Upper lobe of left lung (tissue), 6 donors: ENCODE measurements at regions not wholly inside any gene's neighbourhood (a gene's known extent, or its start where the extent isn't known, plus 50 kb on each side); places are given as distances from the start of the nearest gene placed in this dataset.

Experiments
- ATAC-seq, 2 donors: fragments of 200-7000 bp; cut with Tn5 transposase; one replicate each; pipeline ENCODE4 v1.9.1; 2022; ENCODE audit warnings: mild to moderate bottlenecking in 2 of 2, moderate library complexity in 2 of 2; ENCODE audit not compliant: low FRiP score in 2 of 2
- DNase-seq, 2 donors: peaks; one replicate each; pipeline ENCODE4 v3.0.0-alpha.2; 2019 to 2020
- H3K27ac ChIP-seq, 4 donors: fragments of 200-600 bp; sonication (generic); one replicate each; pipeline ENCODE4 v1.5.1; 2016 to 2019
- H3K27me3 ChIP-seq, 4 donors: fragments of 200-600 bp; sonication (generic); one replicate each; pipeline ENCODE4 v1.5.1; 2017 to 2019
- H3K36me3 ChIP-seq, 4 donors: fragments of 200-600 bp; sonication (generic); one replicate each; pipeline ENCODE4 v1.5.1; 2016 to 2019
- H3K4me1 ChIP-seq, 4 donors: fragments of 200-600 bp; sonication (generic); one replicate each; pipeline ENCODE4 v1.5.1; 2018 to 2019
- H3K4me3 ChIP-seq, 4 donors: fragments of 200-600 bp; sonication (generic); one replicate each; pipeline ENCODE4 v1.5.1; 2017 to 2019; ENCODE audit warnings: mild to moderate bottlenecking in 2 of 4, moderate library complexity in 1 of 4
- H3K9me3 ChIP-seq, 4 donors: fragments of 200-600 bp; sonication (generic); one replicate each; pipeline ENCODE4 v1.5.1; 2018 to 2019
- CTCF ChIP-seq, 6 experiments: fragments of 450-650 bp in 4 of 6; fragments of 200-600 bp in 2 of 6; sonication (generic) in 2 of 6; IDR thresholded peaks; one replicate each; pipeline ENCODE4 v1.5.1; 2016 to 2019; ENCODE audit warnings: antibody characterized with exemption in 6 of 6
- EP300 ChIP-seq, 4 donors: sonication (generic); formaldehyde crosslinking; IDR thresholded peaks; one replicate each; pipeline ENCODE4 v1.5.1; 2017; ENCODE audit warnings: antibody characterized with exemption in 4 of 4, control low read depth in 2 of 4
- POLR2A ChIP-seq, 4 donors: fragments of 450-650 bp; IDR thresholded peaks; one replicate each; pipeline ENCODE4 v1.5.1; 2016 to 2017; ENCODE audit warnings: antibody characterized with exemption in 4 of 4, mild to moderate bottlenecking in 2 of 4
- POLR2AphosphoS5 ChIP-seq, 2 donors: sonication (generic); formaldehyde crosslinking; IDR thresholded peaks; one replicate each; pipeline ENCODE4 v1.5.1; 2017; ENCODE audit warnings: antibody characterized with exemption in 2 of 2
- WGBS, 2 donors: methylation state at CpG; one replicate each; pipeline ENCODE4 v1.1.5; 2017 to 2018; 5-methylcytosine and 5-hydroxymethylcytosine counted together
- donor health status: DM: no; HTN: no; CAD: no; lungs with moderate emphysema.
- donor health status: DM: no; HTN: yes; CAD: no; lungs with severe emphysema.

GRCh38 chr9:95644377-95644776 lies 127.6 kb upstream of the PTCH1 start:
- WGBS, 2 donors, result 51 to 65% methylated on average over 2 of the region's 2 CpGs
- DNase-seq (no peak), ATAC-seq (no peak)
- Histone ChIP-seq H3K4me1 (no peaks in the 10 kb centered on the region), H3K27me3 (no peaks in the 10 kb centered on the region), H3K4me3 (no peak overlapping the region), H3K9me3 (no peaks in the 10 kb centered on the region), H3K27ac (no peak overlapping the region), H3K36me3 (no peaks in the 10 kb centered on the region)
- TF ChIP-seq POLR2A (IDR thresholded peaks at IDR 0.05) (no peak), EP300 (IDR thresholded peaks at IDR 0.05) (no peak), CTCF (IDR thresholded peaks at IDR 0.05) (no peak)

- no peak for DNase-seq
- no peaks in the 10 kb centered on the region for H3K27me3 ChIP-seq
- no peaks in the 10 kb centered on the region for H3K36me3 ChIP-seq
- H3K4me3 ChIP-seq, result no peak overlapping the region
- H3K9me3 ChIP-seq, result no peaks in the 10 kb centered on the region
- H3K4me1 ChIP-seq, result no peaks in the 10 kb centered on the region
- ATAC-seq, result no peak
- WGBS, 2 donors, result 77 to 86% methylated on average over 4 of the region's 4 CpGs
- no peak overlapping the region for H3K27ac ChIP-seq
- TF ChIP-seq POLR2A (IDR thresholded peaks at IDR 0.05), result no peak
- no peak for TF ChIP-seq CTCF (IDR thresholded peaks at IDR 0.05)
- TF ChIP-seq EP300 (IDR thresholded peaks at IDR 0.05), result no peak
- TF ChIP-seq POLR2AphosphoS5 (IDR thresholded peaks at IDR 0.05), result no peak
Observed at GRCh38 chr9:95643619-95644018, 126.8 kb upstream of the PTCH1 start.

GRCh38 chr9:95642189-95642588 lies 125.4 kb upstream of the PTCH1 start:
- Histone ChIP-seq H3K4me3 (no peak overlapping the region), H3K27ac (no peak overlapping the region), H3K27me3 (no peaks in the 10 kb centered on the region), H3K36me3 (no peaks in the 10 kb centered on the region), H3K4me1 (no peaks in the 10 kb centered on the region), H3K9me3 (peaks cover 0 to 3% (median 0%) of the 10 kb centered on the region in 4 donors)
- ATAC-seq (no peak), DNase-seq (no peak)
- TF ChIP-seq CTCF (IDR thresholded peaks at IDR 0.05) (no peak), POLR2A (IDR thresholded peaks at IDR 0.05) (no peak), EP300 (IDR thresholded peaks at IDR 0.05) (no peak), POLR2AphosphoS5 (IDR thresholded peaks at IDR 0.05) (no peak)

GRCh38 chr9:95641586-95641985 lies 124.8 kb upstream of the PTCH1 start:
- Histone ChIP-seq H3K27me3 (no peaks in the 10 kb centered on the region), H3K9me3 (peaks cover 0 to 3% (median 0%) of the 10 kb centered on the region in 4 donors), H3K4me3 (no peak overlapping the region), H3K27ac (no peak overlapping the region), H3K36me3 (no peaks in the 10 kb centered on the region), H3K4me1 (no peaks in the 10 kb centered on the region)
- TF ChIP-seq POLR2AphosphoS5 (IDR thresholded peaks at IDR 0.05) (no peak), CTCF (IDR thresholded peaks at IDR 0.05) (no peak), EP300 (IDR thresholded peaks at IDR 0.05) (no peak), POLR2A (IDR thresholded peaks at IDR 0.05) (no peak)
- DNase-seq, result no peak
- WGBS, 2 donors, result 86 to 88% methylated on average over 6 of the region's 6 CpGs
- no peak for ATAC-seq

- Histone ChIP-seq H3K36me3 (no peaks in the 10 kb centered on the region), H3K9me3 (peaks cover 0 to 3% (median 0%) of the 10 kb centered on the region in 4 donors), H3K27me3 (no peaks in the 10 kb centered on the region), H3K4me3 (no peak overlapping the region), H3K27ac (no peak overlapping the region), H3K4me1 (no peaks in the 10 kb centered on the region)
- ATAC-seq (no peak), DNase-seq (no peak)
- 92 to 99% methylated on average over 6 of the region's 6 CpGs for WGBS, 2 donors
- TF ChIP-seq POLR2A (IDR thresholded peaks at IDR 0.05) (no peak), POLR2AphosphoS5 (IDR thresholded peaks at IDR 0.05) (no peak), CTCF (IDR thresholded peaks at IDR 0.05) (no peak), EP300 (IDR thresholded peaks at IDR 0.05) (no peak)
Observed at GRCh38 chr9:95640336-95640735, 123.6 kb upstream of the PTCH1 start.
